AG09309 (cell line): ENCODE measurements at regions not wholly inside any gene's neighbourhood (a gene's known extent, or its start where the extent isn't known, plus 50 kb on each side); places are given as distances from the start of the nearest gene placed in this dataset.
"Not testable (repeated sequence)": the region's sequence is repeated elsewhere in the genome, so short reads cannot be mapped to it uniquely, and the experiment has no call there.

ENCODE experiments used
- DNase-seq: peaks from one replicate; pipeline ENCODE4 v3.0.0-alpha.2; 2010; ENCODE audit warnings: low read depth
- H3K4me3 ChIP-seq: 2 replicates; pipeline ENCODE4 v1.5.1; 2011; ENCODE audit warnings: mild to moderate bottlenecking, low read depth, low read length, moderate library complexity; ENCODE audit not compliant: control insufficient read depth
- TF ChIP-seq, protein P1 (sequence below): IDR thresholded peaks from 2 replicates; pipeline ENCODE4 v1.5.1; 2011; ENCODE audit warnings: mild to moderate bottlenecking, low read depth, low read length, inconsistent platforms; ENCODE audit not compliant: insufficient read depth, control insufficient read depth; ENCODE audit errors: missing control alignments

GRCh38 chr10:105559333-105560097 lies 918.4 kb downstream of the SORCS3 start:
- TF ChIP-seq, protein P1, sequence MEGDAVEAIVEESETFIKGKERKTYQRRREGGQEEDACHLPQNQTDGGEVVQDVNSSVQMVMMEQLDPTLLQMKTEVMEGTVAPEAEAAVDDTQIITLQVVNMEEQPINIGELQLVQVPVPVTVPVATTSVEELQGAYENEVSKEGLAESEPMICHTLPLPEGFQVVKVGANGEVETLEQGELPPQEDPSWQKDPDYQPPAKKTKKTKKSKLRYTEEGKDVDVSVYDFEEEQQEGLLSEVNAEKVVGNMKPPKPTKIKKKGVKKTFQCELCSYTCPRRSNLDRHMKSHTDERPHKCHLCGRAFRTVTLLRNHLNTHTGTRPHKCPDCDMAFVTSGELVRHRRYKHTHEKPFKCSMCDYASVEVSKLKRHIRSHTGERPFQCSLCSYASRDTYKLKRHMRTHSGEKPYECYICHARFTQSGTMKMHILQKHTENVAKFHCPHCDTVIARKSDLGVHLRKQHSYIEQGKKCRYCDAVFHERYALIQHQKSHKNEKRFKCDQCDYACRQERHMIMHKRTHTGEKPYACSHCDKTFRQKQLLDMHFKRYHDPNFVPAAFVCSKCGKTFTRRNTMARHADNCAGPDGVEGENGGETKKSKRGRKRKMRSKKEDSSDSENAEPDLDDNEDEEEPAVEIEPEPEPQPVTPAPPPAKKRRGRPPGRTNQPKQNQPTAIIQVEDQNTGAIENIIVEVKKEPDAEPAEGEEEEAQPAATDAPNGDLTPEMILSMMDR: no peak
- no peak overlapping the region for H3K4me3 ChIP-seq
- no peak for DNase-seq

DNA sequence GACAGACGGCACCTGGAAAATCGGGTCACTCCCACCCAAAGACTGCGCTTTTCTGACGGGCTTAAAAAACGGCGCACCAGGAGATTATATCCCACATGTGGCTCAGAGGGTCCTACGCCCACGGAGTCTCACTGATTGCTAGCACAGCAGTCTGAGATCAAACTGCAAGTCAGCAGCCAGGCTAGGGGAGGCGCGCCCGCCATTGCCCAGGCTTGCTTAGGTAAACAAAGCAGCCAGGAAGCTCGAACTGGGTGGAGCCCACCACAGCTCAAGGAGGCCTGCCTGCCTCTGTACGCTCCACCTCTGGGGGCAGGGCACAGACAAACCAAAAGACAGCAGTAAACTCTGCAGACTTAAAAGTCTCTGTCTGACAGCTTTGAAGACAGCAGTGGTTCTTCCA lies 909.4 kb downstream of the SORCS3 start:
- H3K4me3 ChIP-seq, DNase-seq: not testable (repeated sequence)

DNA sequence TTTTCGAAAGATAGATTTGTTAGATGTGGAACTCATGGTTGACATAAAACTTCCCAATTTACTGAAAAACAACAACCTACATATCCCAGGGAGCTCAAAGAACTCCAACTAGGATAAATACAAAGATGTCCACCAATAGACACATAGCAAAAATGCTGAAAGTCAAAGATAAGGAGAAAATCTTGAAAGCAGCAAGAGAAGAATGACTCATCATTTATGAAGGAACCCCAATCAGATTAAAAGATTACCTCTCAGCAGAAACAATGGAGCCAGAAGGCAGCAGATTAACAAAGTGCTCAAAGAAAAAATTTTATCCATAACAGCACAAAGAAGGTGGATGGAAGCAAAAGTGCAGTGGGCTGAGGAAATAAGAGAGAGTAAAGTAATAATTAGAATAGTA lies 908.6 kb downstream of the SORCS3 start:
- no peak for DNase-seq
- no peak overlapping the region for H3K4me3 ChIP-seq
- TF ChIP-seq, protein P1: no peak

DNA sequence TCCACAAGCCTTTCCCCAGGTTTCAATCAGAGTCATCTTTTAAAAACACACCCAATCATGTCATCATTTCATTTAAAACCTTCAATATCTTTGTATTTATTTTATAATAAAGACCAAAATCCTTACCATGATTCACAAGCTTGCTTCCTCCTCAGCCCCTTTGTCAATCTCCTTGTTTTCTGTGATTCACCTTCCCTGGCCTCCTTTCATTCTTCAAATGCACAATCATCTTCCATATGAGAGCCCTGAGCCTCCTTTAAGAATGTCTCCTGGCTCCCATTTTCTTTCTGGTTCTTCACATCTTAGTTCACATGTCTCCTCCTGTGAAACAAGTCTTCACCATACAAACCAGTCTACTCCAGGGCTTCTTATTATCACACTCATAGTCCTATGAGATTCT lies 904.0 kb downstream of the SORCS3 start:
- no peak overlapping the region for H3K4me3 ChIP-seq
- DNase-seq: no peak
- TF ChIP-seq, protein P1: no peak

DNA sequence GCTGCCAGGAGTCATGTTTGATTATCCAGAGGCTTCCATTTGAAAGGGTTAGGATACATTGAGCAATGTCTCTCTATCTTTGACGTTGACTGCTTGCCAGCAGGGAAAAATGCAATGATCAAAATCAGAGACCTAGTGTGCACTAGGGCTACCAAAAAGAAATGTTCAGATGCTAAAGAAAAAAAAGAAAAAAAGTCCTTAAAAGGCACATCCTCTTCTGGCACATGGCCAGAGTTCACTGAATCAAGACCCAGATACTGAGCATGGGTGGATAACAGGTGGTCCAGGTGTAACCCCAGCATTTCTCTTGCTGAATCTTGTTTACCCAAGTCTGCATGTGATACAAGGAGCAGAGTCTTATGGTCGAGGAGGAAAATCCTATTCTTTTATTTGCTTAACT lies 899.3 kb downstream of the SORCS3 start:
- H3K4me3 ChIP-seq: no peak overlapping the region
- DNase-seq: no peak
- TF ChIP-seq, protein P1: no peak

GRCh38 chr10:105538874-105539273 lies 897.8 kb downstream of the SORCS3 start:
- TF ChIP-seq, protein P1: no peak
- DNase-seq: no peak
- H3K4me3 ChIP-seq: no peak overlapping the region

- TF ChIP-seq, protein P1: no peak
- DNase-seq: no peak
- H3K4me3 ChIP-seq: no peak overlapping the region
These were observed 894.4 kb downstream of the SORCS3 start for GRCh38 chr10:105535478-105535877.
